CD4-positive, alpha-beta T cell treated with Interleukin-17A for 4 hours (primary cell): ENCODE measurements at regions not wholly inside any gene's neighbourhood (a gene's known extent, or its start where the extent isn't known, plus 50 kb on each side); places are given as distances from the start of the nearest gene placed in this dataset.

ENCODE experiments used
- DNase-seq: peaks from one replicate; pipeline ENCODE4 v3.0.0-alpha.2; 2020; ENCODE audit warnings: mixed read lengths

DNA sequence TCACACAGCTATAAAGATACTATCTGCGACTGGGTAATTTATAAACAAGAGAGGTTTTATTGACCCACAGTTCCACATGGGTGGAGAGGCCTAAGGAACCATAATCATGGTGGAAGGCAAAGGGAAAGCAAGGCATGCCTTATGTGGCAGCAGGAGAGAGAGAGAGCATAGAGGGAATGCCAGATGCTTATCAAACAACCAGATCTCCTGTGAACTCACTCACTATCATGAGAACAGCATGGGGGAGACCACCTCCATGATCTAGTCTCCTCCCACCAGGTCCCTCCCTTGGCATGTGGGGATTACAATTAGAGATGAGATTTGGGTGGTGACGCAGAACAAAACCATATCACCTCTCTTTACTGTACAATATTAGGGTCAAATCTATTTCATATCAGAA is 1101.6 kb upstream of the RAG2 start:
- no peak for DNase-seq

- DNase-seq, result no peak
Observed at GRCh38 chr11:37695283-37695682, 1097.2 kb upstream of the RAG2 start.

- no peak for DNase-seq
Observed at GRCh38 chr11:37689951-37690350, 1091.9 kb upstream of the RAG2 start.

- DNase-seq, result no peak
Observed at GRCh38 chr11:37688456-37688855, 1090.4 kb upstream of the RAG2 start.

GRCh38 chr11:37687130-37687529 is 1089.1 kb upstream of the RAG2 start:
- no peak for DNase-seq

DNA sequence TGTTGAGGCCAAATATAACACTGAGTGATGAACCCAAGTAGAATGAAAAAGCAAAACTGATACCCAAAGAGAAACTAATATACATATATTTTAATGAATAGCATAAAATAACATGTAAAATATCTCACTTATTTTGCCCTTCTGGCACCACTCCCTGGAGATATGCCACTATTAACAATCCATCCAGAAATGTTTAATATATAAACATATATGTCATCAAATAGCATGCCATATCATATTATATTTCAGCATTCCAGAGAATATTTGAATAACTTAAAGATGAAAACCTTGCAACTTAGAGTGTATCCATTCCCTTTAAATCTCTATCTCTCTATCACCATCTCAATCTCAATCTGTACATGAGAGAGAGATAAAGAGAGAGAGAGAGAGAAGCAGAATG is 1073.3 kb upstream of the RAG2 start:
- no peak for DNase-seq

DNA sequence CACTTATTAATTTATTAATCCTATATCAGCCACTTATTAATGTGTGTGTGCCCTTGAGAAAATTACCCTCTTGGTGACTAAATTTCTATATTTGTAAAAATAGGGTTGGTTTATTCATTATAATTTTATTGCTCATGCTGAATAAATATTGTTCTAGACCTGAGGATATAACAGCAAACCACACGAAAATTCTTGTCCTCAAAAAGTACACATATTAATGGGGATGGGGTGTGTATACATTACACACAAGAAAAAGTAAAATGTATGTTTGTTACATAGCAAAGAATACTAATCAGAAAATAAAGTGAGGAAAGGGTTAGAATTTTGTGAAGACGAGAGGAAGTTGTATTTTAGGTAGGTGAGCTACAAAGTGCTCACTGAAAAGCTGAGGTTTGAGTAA is 1068.9 kb upstream of the RAG2 start:
- DNase-seq, result no peak

- no peak for DNase-seq
Observed at GRCh38 chr11:37657645-37658044, 1059.6 kb upstream of the RAG2 start.

- DNase-seq, result no peak
Observed at GRCh38 chr11:37647767-37648166, 1049.7 kb upstream of the RAG2 start.

- DNase-seq, result no peak
Observed at GRCh38 chr11:37643968-37644367, 1045.9 kb upstream of the RAG2 start.

GRCh38 chr11:37642296-37642695 is 1044.3 kb upstream of the RAG2 start:
- no peak for DNase-seq

GRCh38 chr11:37632748-37633147 is 1034.7 kb upstream of the RAG2 start:
- DNase-seq, result no peak

- DNase-seq, result no peak
Observed at GRCh38 chr11:37630866-37631265, 1032.8 kb upstream of the RAG2 start.

- no peak for DNase-seq
Observed at GRCh38 chr11:37623778-37624177, 1025.7 kb upstream of the RAG2 start.

- DNase-seq, result no peak
Observed at GRCh38 chr11:37621662-37622061, 1023.6 kb upstream of the RAG2 start.

GRCh38 chr11:37616291-37616690 is 1018.3 kb upstream of the RAG2 start:
- DNase-seq, result no peak

GRCh38 chr11:37613031-37613430 is 1015.0 kb upstream of the RAG2 start:
- no peak for DNase-seq

DNA sequence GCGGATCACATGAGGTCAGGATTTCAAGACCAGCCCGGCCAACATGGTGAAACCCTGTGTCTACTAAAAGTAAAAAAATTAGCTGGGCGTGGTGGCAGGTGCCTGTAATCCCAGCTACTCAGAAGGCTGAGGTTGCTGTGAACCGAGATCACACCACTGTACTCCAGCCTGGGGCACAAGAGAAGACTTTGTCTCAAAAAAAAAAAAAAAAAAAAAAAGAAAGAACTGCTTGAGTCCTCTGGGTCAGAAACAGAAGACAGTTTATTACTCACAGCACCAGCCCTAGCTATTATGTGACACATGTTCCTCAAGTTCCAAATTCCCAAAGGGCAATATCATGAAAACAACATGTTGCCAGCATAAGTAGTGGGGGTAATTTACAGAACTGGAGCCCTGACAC is 1014.1 kb upstream of the RAG2 start:
- no peak for DNase-seq

- no peak for DNase-seq
Observed at GRCh38 chr11:37605229-37605628, 1007.2 kb upstream of the RAG2 start.

GRCh38 chr11:37598381-37598780 is 1000.3 kb upstream of the RAG2 start:
- DNase-seq, result no peak

DNA sequence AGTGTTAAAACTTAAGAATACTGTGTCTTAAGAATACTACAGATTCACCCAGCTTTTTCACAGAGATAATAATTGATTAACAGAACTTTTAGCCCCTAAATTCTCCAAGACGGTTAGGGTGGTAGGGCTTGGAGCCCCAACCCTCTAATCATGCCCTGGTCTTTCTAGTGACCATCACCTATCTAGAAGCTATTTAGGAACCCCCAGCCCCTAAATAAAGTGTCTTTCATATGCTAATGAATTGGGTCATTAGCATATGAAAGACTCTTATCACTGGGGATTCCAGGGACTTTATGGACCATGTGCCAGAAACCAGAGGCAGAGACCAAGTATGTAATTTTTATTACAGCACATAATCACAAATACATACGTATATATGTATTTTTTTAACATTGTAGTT is 999.7 kb upstream of the RAG2 start:
- DNase-seq, result no peak

DNA sequence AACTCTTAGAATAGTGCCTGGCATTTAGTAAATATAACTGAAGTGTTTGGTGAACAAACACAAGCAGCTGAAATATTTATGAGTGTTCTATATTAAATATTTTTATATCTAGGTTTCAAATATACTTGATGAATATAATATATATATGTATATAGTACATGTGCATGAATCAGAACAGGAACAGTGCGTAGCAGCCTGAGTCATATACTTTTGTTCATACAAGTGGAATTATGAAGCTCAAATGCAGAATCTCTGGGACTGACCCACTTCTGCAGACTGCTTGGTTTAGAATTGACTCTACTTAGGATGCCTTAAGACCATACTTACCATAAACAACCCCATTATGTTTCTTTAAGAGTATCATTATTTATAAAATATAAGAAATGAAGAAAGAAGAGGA is 997.8 kb upstream of the RAG2 start:
- DNase-seq, result no peak

DNA sequence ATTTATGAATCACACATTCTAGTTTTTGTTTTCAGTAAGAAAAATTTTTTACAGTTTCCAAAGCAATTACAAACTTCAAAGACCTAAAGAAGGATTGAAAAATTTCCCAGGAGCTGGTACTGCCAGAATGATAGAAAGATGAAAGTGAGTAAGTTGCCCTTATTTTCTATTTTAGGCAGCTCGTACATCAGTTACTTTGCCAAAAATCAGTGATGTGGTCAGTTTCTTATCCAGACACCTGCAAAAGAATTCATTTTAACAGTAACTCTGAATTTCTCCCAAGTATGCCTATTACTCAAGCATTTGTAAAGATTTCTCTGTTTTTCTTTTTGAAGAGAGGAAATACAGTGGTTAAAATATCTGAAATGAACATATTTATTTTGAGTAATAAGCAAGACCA is 976.3 kb upstream of the RAG2 start:
- no peak for DNase-seq

DNA sequence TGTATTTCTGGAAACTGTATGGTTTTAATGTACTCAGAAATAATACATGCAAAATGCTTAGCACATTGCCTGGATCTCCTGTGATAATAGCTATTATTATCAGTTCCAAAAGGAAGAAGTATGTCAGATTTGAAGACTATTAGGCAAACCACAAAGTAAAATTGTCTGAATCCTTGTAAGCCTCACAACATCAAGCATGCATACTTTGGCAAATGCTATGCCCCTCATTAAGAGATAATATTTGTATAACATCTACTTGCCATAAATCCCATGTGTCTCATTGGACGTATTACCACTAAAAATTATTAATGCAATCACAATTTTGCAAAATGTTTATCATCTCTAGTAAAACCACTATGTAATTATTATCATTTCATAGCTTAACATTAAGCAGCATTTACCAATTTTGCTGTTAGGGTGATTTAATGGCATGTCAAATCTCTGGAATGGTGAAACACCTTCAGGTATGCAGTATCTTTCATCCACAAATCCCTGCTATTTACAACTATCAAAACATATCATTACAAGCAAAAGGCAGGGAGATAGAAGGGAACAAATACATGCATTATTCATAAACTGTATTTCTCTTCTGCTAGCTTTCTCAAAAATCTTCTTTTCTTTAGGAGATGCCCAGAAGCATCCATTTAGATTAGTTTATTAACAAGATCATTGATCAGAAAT is 974.6 kb upstream of the RAG2 start:
- no peak for DNase-seq

GRCh38 chr11:37571246-37571645 is 973.2 kb upstream of the RAG2 start:
- no peak for DNase-seq

DNA sequence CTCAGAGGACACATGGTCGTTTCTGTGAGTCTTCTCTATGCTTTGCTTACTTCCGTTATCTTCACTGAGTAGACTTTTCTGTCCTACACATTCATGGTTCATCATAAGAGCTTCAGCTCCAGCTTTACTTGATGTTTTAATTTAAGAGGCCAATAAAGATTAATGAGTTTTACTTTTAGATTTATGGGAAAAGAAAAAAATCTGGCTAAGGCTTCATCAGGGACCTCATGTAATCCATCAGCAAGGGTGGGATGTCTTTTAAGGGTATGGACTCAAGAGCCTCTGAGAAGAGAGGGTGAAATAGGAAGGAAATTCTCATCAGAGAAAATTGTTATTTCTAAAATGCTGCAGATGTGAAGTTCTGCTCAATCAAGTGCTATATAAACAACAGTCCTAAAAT is 963.0 kb upstream of the RAG2 start:
- DNase-seq, result no peak
